ENCODE measurements at regions not wholly inside any gene's neighbourhood (a gene's known extent, or its start where the extent isn't known, plus 50 kb on each side); places are given as distances from the start of the nearest gene placed in this dataset.
"Not testable (repeated sequence)": the region's sequence is repeated elsewhere in the genome, so short reads cannot be mapped to it uniquely, and the experiment has no call there.

DNA sequence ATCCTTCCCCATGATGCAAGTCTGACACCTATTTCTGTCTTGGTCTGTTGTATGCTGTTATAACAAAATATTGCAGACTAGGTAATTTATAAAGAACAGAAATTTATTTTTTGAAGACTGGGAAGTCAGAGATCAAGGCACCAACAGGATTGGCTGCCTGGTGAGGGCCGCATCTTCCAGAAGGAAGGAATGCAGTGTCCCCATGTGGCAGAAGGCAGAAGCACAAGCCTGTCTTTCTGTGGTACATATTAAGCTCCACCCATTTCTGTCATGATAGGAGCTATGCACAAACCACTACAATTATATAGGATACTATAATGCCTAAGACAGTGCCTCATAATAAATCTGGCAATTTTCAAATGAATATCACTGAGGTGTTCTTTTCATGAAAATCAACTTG lies 502.3 kb upstream of the DIAPH2 start:
- ChIA-PET POLR2A (no interaction called here), CTCF (no interaction called here)
- no peak for TF ChIP-seq CTCF (IDR thresholded peaks at IDR 0.05; ENCODE audit: control extremely low read depth, extremely low read depth, low read depth, missing control alignments)
- DNase-seq (ENCODE audit: extremely low spot score): no peak

DNA sequence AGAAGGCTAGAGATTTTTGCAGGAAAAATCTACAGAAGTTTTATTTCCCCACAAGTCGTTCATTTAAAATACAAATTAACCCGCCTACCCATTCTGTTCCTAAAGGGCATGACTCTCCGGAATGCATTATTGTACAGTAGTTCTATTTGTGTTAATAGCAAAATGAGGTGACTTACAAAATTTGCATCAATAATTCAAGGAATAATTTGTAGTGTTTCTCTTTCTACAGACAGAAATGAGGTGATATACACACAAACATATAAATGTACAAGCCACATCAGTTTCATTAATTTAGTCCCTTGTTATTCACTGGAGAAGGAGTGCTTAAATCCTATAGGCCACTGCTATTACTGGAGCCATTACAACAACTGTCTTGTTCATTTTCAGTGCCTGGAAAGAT lies 501.3 kb upstream of the DIAPH2 start:
- no peak for DNase-seq (ENCODE audit: extremely low spot score)
- TF ChIP-seq CTCF (IDR thresholded peaks at IDR 0.05; ENCODE audit: control extremely low read depth, extremely low read depth, low read depth, missing control alignments): no peak
- CTCF ChIA-PET: no interaction called here
- POLR2A ChIA-PET: no interaction called here

DNA sequence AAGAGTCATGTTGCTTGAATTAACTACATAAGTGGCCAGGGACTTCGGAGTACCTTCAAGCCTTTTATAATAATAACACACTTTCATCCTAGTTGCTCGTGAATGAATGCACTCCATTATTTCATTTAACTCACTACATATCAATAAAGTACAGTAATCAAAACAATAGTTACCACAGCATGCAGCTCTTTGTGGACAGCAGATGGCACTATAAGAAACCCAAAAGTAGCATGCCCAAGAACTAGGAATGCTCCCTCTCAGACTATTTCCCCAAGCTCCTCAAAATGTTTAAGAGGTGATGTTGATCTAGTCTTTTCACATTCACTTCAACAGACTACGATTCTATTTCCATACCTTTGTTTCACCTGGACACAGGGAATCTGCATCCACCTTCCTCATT lies 500.8 kb upstream of the DIAPH2 start:
- CTCF ChIA-PET: no interaction called here
- POLR2A ChIA-PET: no interaction called here
- no peak for TF ChIP-seq CTCF (IDR thresholded peaks at IDR 0.05; ENCODE audit: control extremely low read depth, extremely low read depth, low read depth, missing control alignments)
- no peak for DNase-seq (ENCODE audit: extremely low spot score)

DNA sequence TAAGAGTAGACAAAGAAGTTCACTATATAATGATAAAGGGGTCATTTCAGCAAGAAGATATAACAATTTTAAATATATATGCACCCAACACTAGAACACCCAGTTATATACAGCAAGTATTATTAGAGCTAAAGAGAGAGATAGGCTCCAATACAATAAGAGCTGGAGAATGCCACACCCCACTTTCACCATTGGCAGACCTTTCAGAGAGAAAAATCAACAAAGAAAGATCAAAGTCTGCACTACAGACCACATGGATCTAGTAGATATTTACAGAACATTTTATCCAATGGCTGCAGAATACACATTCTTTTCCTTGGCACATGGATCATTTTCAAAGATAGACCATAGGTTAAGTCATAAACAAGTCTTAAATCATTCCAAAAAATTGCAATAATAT lies 479.7 kb upstream of the DIAPH2 start:
- ChIA-PET POLR2A (no interaction called here), CTCF (no interaction called here)
- no peak for TF ChIP-seq CTCF (IDR thresholded peaks at IDR 0.05; ENCODE audit: control extremely low read depth, extremely low read depth, low read depth, missing control alignments)
- DNase-seq (ENCODE audit: extremely low spot score): no peak

GRCh38 chrX:96211953-96212352 lies 472.7 kb upstream of the DIAPH2 start:
- POLR2A ChIA-PET: no interaction called here

GRCh38 chrX:96214681-96215080 lies 470.0 kb upstream of the DIAPH2 start:
- DNase-seq (ENCODE audit: extremely low spot score); CTCF ChIA-PET; POLR2A ChIA-PET: not testable (repeated sequence)

More at GRCh38 chrX:96211953-96212352, 472.7 kb upstream of the DIAPH2 start:
- DNase-seq (ENCODE audit: extremely low spot score): no peak
- CTCF ChIA-PET: no interaction called here
- no peak for TF ChIP-seq CTCF (IDR thresholded peaks at IDR 0.05; ENCODE audit: control extremely low read depth, extremely low read depth, low read depth, missing control alignments)

DNA sequence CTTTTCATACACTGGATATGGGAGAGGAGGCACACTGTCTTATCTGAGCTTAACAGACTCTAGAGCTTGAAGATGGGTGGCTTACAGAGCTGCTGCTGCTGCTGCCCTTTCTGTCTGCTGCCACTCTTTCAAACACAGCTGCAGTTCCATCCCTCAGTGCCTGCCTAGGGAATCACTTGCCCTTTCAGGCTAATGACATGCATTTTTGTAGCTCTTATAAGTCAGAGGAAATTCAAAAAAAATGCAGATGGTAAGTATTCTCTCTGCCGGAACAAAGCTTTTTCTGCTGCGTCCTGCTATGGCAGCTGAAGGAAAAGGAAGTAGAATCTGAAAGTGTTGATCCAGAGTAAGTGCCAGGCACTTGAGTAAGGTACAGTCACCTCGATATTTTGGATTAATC lies 460.4 kb upstream of the DIAPH2 start:
- ChIA-PET CTCF (no interaction called here), POLR2A (no interaction called here)
- no peak for TF ChIP-seq CTCF (IDR thresholded peaks at IDR 0.05; ENCODE audit: control extremely low read depth, extremely low read depth, low read depth, missing control alignments)
- DNase-seq (ENCODE audit: extremely low spot score): no peak
